Mesenteric fat pad (tissue), 1 donor: ENCODE measurements at regions not wholly inside any gene's neighbourhood (a gene's known extent, or its start where the extent isn't known, plus 50 kb on each side); places are given as distances from the start of the nearest gene placed in this dataset.

Source experiments
- DNase-seq: peaks from one replicate; pipeline ENCODE4 v3.0.0-alpha.2; 2020; ENCODE audit warnings: low spot score
- donor health status: DM: yes; HTN: yes; CAD: no.

- peak; percentile 51 for DNase-seq
These were observed 157.4 kb upstream of the C14orf180 start for GRCh38 chr14:104421892-104422828.

GRCh38 chr14:104422837-104423681 is 156.5 kb upstream of the C14orf180 start:
- DNase-seq: peak; percentile 79

- peak; percentile 79 for DNase-seq
These were observed 155.7 kb upstream of the C14orf180 start for GRCh38 chr14:104423701-104424405.

GRCh38 chr14:104424406-104425072 is 155.0 kb upstream of the C14orf180 start:
- DNase-seq: peak; percentile 83

GRCh38 chr14:104425171-104425681 is 154.3 kb upstream of the C14orf180 start:
- DNase-seq: peak; percentile 83

GRCh38 chr14:104425763-104426646 is 153.6 kb upstream of the C14orf180 start:
- DNase-seq: peak; percentile 62

- peak; percentile 88 for DNase-seq
These were observed 152.3 kb upstream of the C14orf180 start for GRCh38 chr14:104427131-104427851.

- no peak for DNase-seq
These were observed 151.2 kb upstream of the C14orf180 start for GRCh38 chr14:104428333-104428851.

- no peak for DNase-seq
These were observed 150.7 kb upstream of the C14orf180 start for GRCh38 chr14:104428860-104429259.

GRCh38 chr14:104429291-104429861 is 150.2 kb upstream of the C14orf180 start:
- DNase-seq: peak; percentile 86

GRCh38 chr14:104431351-104431928 is 148.1 kb upstream of the C14orf180 start:
- DNase-seq: no peak

- no peak for DNase-seq
These were observed 147.5 kb upstream of the C14orf180 start for GRCh38 chr14:104431929-104432541.

- DNase-seq: peak; percentile 86
These were observed 146.8 kb upstream of the C14orf180 start for GRCh38 chr14:104432611-104433231.

- peak; percentile 84 for DNase-seq
These were observed 146.0 kb upstream of the C14orf180 start for GRCh38 chr14:104433401-104434213.

GRCh38 chr14:104434214-104435076 is 145.1 kb upstream of the C14orf180 start:
- no peak for DNase-seq
